ENCODE measurements at regions not wholly inside any gene's neighbourhood (a gene's known extent, or its start where the extent isn't known, plus 50 kb on each side); places are given as distances from the start of the nearest gene placed in this dataset.

DNA sequence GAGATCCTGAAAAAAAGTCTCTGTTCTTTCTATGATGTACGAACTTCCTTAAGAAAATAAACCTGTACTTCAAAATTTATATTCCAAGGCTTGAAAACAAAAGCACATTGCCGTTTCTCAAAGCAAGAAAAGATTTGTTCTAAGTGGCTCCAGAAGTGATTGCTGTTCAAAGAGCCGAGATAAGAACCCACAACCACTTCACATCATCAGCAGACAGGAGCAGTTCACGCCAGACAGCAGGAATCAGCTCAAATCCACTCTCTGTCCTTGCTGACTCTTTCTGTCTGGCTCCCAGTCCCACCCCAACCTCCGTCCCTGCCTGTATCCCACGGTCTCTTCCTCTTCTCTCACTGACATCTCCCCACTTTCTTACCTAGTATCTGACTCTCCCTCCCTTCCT lies 85.0 kb upstream of the MYOCD start:
- Histone ChIP-seq H3K4me3 (replicated peaks in 1 of 3) (no peak overlapping the region), H3K36me3 (no peaks in the 10 kb centered on the region), H3K4me1 (peaks cover 0 to 9% of the 10 kb centered on the region in 2 donors), H3K27me3 (no peaks in the 10 kb centered on the region), H3K9me3 (no peaks in the 10 kb centered on the region), H3K27ac (no peak overlapping the region)
- no peak for DNase-seq
- TF ChIP-seq, protein P1, sequence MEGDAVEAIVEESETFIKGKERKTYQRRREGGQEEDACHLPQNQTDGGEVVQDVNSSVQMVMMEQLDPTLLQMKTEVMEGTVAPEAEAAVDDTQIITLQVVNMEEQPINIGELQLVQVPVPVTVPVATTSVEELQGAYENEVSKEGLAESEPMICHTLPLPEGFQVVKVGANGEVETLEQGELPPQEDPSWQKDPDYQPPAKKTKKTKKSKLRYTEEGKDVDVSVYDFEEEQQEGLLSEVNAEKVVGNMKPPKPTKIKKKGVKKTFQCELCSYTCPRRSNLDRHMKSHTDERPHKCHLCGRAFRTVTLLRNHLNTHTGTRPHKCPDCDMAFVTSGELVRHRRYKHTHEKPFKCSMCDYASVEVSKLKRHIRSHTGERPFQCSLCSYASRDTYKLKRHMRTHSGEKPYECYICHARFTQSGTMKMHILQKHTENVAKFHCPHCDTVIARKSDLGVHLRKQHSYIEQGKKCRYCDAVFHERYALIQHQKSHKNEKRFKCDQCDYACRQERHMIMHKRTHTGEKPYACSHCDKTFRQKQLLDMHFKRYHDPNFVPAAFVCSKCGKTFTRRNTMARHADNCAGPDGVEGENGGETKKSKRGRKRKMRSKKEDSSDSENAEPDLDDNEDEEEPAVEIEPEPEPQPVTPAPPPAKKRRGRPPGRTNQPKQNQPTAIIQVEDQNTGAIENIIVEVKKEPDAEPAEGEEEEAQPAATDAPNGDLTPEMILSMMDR (IDR thresholded peaks at IDR 0.05): no peak
- no peak for TF ChIP-seq POLR2A (IDR thresholded peaks at IDR 0.05)
- intact Hi-C loops (cut with DNase I): no loop called here
- WGBS, 2 donors: 19 to 39% methylated on average over 6 of the region's 6 CpGs

DNA sequence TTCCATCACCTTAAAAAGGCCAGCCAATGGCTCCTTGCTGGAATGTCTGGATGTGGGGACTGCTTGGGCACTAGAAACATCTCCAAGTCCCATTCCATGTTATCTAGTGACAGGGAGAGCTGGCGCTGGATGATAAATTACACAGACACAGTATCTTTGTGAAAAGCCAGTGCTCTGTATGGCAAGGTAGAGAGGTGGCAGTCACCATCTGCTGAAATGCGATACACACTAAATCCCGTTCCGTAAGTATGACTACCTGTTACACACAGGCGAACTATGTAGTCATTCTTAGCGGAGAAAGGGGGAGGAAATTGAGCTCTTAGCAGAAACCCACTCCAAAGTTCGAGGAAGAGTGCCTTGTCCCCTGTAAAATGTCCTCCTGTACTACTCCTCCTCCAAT lies 81.0 kb upstream of the MYOCD start:
- Histone ChIP-seq H3K4me1 (peaks cover 0 to 9% of the 10 kb centered on the region in 2 donors), H3K9me3 (no peaks in the 10 kb centered on the region), H3K27me3 (no peaks in the 10 kb centered on the region), H3K4me3 (replicated peaks in 1 of 3) (no peak overlapping the region), H3K36me3 (no peaks in the 10 kb centered on the region), H3K27ac (no peak overlapping the region)
- intact Hi-C loops (cut with DNase I): no loop called here
- no peak for DNase-seq
- TF ChIP-seq, protein P1 (IDR thresholded peaks at IDR 0.05): no peak
- TF ChIP-seq POLR2A (IDR thresholded peaks at IDR 0.05): no peak
- 81 to 83% methylated on average over 7 of the region's 7 CpGs for WGBS, 2 donors

DNA sequence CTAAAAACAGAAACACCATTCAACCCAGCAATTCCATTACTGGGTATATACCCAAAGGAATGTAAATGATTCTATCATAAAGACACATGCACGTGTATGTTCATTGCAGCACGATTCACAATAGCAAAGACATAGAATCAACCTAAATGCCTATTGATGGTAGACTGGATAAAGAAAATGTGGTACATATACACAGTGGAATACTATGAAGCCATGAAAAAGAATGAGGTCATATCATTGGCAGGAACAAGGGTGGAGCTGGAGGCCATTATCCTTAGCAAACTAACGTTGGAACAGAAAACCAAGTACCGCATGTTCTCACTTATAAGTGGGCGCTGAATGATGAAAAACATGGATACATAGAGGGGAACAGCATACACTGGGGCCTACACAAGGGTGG lies 77.2 kb upstream of the MYOCD start:
- TF ChIP-seq, protein P1 (IDR thresholded peaks at IDR 0.05): no peak
- no peak for TF ChIP-seq POLR2A (IDR thresholded peaks at IDR 0.05)
- DNase-seq: no peak
- Histone ChIP-seq H3K27me3 (no peaks in the 10 kb centered on the region), H3K27ac (no peak overlapping the region), H3K4me3 (replicated peaks in 1 of 3) (no peak overlapping the region), H3K4me1 (peaks cover 0 to 7% of the 10 kb centered on the region in 2 donors), H3K9me3 (no peaks in the 10 kb centered on the region), H3K36me3 (no peaks in the 10 kb centered on the region)
- 94 to 96% methylated on average over 5 of the region's 5 CpGs for WGBS, 2 donors
- intact Hi-C loops (cut with DNase I): no loop called here

DNA sequence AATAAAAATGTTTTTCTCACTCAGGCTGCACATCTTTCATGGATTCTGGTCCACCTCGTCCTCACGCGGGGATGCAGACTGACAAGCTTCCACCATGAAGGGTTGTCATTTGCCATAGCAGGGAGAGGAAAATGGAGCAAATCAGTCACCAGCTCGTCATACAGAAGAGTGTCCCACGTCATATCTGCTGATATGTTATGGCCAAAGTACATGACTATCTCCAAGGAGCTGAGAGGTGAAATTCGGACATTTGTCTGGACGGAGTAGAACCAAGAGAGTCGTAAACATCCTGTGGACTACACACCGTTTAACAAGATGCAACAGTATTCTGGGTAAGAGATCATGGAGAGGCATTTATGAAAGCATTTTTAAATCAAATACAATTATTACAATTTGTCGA lies 75.3 kb upstream of the MYOCD start:
- no peak overlapping the region for H3K27ac ChIP-seq
- DNase-seq: no peak
- intact Hi-C loops (cut with DNase I): no loop called here
- no peaks in the 10 kb centered on the region for H3K9me3 ChIP-seq
- WGBS, 2 donors: 96 to 98% methylated on average over 10 of the region's 10 CpGs
- TF ChIP-seq, protein P1 (IDR thresholded peaks at IDR 0.05): no peak
- TF ChIP-seq POLR2A (IDR thresholded peaks at IDR 0.05): no peak
- H3K4me1 ChIP-seq: peaks cover 0 to 7% of the 10 kb centered on the region in 2 donors
- no peak overlapping the region for H3K4me3 ChIP-seq (replicated peaks in 1 of 3)
- H3K27me3 ChIP-seq: no peaks in the 10 kb centered on the region
- no peaks in the 10 kb centered on the region for H3K36me3 ChIP-seq

DNA sequence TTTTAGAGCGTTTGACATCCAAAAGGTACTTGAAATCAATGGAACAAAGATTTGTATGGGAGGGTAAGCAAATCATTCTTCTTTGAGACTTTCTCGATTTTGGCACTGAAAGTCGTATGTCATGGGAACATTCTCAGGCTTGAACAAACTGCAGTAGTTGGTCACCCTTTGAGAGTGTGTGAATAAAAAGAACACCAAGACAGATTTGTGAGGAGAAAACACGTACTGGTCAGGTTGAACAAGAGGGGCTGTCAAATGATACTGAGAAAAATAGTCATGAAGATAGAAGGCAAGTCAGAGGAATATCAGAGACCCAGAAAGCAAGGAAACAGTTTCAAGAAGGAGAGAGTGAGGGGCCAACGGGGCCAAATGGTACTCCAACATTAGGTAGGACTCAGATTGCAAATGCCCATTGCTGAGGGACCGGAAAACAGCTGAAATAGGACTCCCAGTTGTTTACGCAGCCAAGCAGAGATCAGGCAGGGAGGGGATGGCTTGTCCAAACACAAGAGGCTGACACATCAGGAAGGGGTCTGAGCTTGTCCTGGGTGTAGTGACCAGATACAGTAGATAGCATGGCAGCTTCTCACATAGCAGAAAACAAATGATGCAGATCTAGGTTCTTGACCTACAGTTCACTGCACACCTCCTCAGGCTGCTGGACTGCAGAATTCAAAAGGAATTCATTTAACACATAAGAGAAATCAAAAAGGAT lies 74.5 kb upstream of the MYOCD start:
- Histone ChIP-seq H3K4me1 (peaks cover 0 to 7% of the 10 kb centered on the region in 2 donors), H3K4me3 (replicated peaks in 1 of 3) (no peak overlapping the region), H3K27me3 (no peaks in the 10 kb centered on the region), H3K9me3 (no peaks in the 10 kb centered on the region), H3K27ac (peak overlapping the region in 2 of 3 donors; percentile 8 to 15), H3K36me3 (no peaks in the 10 kb centered on the region)
- DNase-seq: peak; percentile 17 to 37
- intact Hi-C loops (cut with DNase I): no loop called here
- 33 to 34% methylated on average over 7 of the region's 7 CpGs for WGBS, 2 donors
- TF ChIP-seq, protein P1 (IDR thresholded peaks at IDR 0.05): no peak
- TF ChIP-seq POLR2A (IDR thresholded peaks at IDR 0.05): no peak
